ENCODE measurements at regions not wholly inside any gene's neighbourhood (a gene's known extent, or its start where the extent isn't known, plus 50 kb on each side); places are given as distances from the start of the nearest gene placed in this dataset.

DNA sequence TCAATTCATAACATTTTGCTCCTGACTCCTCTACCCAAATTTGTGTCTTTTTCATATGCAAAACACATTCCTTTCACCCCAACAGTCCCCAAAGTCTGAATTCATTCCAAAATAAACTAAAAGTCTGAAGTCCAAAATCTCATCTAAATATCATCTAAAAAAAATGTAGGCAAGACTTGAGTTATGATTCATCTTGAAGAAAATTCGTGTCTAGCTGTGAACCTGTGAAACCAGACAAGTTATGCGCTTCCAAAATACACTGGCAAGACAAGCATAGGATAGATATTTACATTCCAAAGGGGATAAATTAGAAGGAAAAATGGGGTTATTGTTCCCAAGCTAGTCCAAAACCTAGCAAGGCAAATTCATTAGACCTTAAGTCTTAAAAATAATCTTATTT is 1302.0 kb upstream of the GBE1 start:
- TF ChIP-seq CTCF (conservative IDR thresholded peaks at IDR 0.05) (no peak), ZFX (IDR thresholded peaks at IDR 0.05) (no peak)
